Neural cell (in vitro differentiated cells): ENCODE measurements at regions not wholly inside any gene's neighbourhood (a gene's known extent, or its start where the extent isn't known, plus 50 kb on each side); places are given as distances from the start of the nearest gene placed in this dataset.

Source experiments
- H2AFZ ChIP-seq: fragments of 200-600, 300-800 bp; sonication (generic), shearing (Covaris generic); 2 replicates; pipeline ENCODE4 v1.6.0; 2014; ENCODE audit warnings: low read depth, mild to moderate bottlenecking, antibody characterized with exemption, low read length, moderate library complexity
- H3F3A ChIP-seq: fragments of 200-600 bp; shearing (Covaris generic); 2 replicates; pipeline ENCODE4 v1.6.1; 2016; ENCODE audit warnings: mild to moderate bottlenecking, moderate library complexity, mixed read lengths, antibody characterized with exemption, low read length; ENCODE audit not compliant: insufficient read depth, poor library complexity, severe bottlenecking
- H3K27ac ChIP-seq: fragments of 200-600, 300-800 bp; sonication (generic), shearing (Covaris generic); 2 replicates; pipeline ENCODE4 v1.5.1; 2014; ENCODE audit warnings: mild to moderate bottlenecking, low read length, moderate library complexity
- H3K27me3 ChIP-seq: fragments of 300-800, 200-600 bp; sonication (generic), shearing (Covaris generic); 2 replicates; pipeline ENCODE4 v1.6.0; 2014; ENCODE audit warnings: mild to moderate bottlenecking, low read depth, low read length, moderate library complexity; ENCODE audit not compliant: insufficient read depth
- H3K36me3 ChIP-seq: fragments of 300-800, 200-600 bp; sonication (generic), shearing (Covaris generic); 2 replicates; pipeline ENCODE4 v1.5.1; 2014; ENCODE audit warnings: mild to moderate bottlenecking, antibody characterized with exemption, low read length, moderate library complexity; ENCODE audit not compliant: insufficient read depth
- H3K4me2 ChIP-seq: fragments of 300-800, 200-600 bp; sonication (generic), shearing (Covaris generic); 2 replicates; pipeline ENCODE4 v1.6.0; 2014; ENCODE audit warnings: mild to moderate bottlenecking, low read length
- H3K4me3 ChIP-seq: fragments of 300-800, 200-600 bp; sonication (generic), shearing (Covaris generic); 2 replicates; pipeline ENCODE4 v1.5.1; 2014; ENCODE audit warnings: mild to moderate bottlenecking, low read length, moderate library complexity
- H3K79me2 ChIP-seq: fragments of 200-600 bp; shearing (Covaris generic); replicated peaks from 2 replicates; pipeline ENCODE4 v1.6.0; 2014; ENCODE audit warnings: mild to moderate bottlenecking, low read length, moderate library complexity; ENCODE audit not compliant: insufficient read depth
- H3K9ac ChIP-seq: fragments of 300-800, 200-600 bp; sonication (generic), shearing (Covaris generic); 2 replicates; pipeline ENCODE4 v1.6.1; 2016; ENCODE audit warnings: mild to moderate bottlenecking, low read length, mixed read lengths
- H3K9me2 ChIP-seq: fragments of 200-600 bp; shearing (Covaris generic); 2 replicates; pipeline ENCODE4 v1.6.1; 2016; ENCODE audit warnings: mild to moderate bottlenecking, low read length, mixed read lengths; ENCODE audit not compliant: insufficient read depth
- H3K9me3 ChIP-seq: fragments of 200-600, 300-800 bp; sonication (generic), shearing (Covaris generic); 2 replicates; pipeline ENCODE4 v1.6.1; 2016; ENCODE audit warnings: mild to moderate bottlenecking, mixed run types, low read length, moderate library complexity, mixed read lengths
- H4K20me1 ChIP-seq: fragments of 200-600 bp; shearing (Covaris generic); 2 replicates; pipeline ENCODE4 v1.6.1; 2016; ENCODE audit warnings: mild to moderate bottlenecking, mixed run types; ENCODE audit not compliant: insufficient read depth
- EP300 ChIP-seq: fragments of 450-650 bp; conservative IDR thresholded peaks from 2 replicates; pipeline ENCODE4 v1.6.1; 2014; ENCODE audit warnings: antibody characterized with exemption, mild to moderate bottlenecking, moderate library complexity; ENCODE audit not compliant: poor library complexity, severe bottlenecking
- EZH2 ChIP-seq: fragments of 200-600, 300-800 bp; shearing (Covaris generic), sonication (generic); IDR thresholded peaks from 2 replicates; pipeline ENCODE4 v1.6.1; 2014; ENCODE audit warnings: antibody characterized with exemption, low read length, borderline replicate concordance, mild to moderate bottlenecking; ENCODE audit not compliant: insufficient read depth, poor library complexity, severe bottlenecking
- MXI1 ChIP-seq: fragments of 450-650 bp; conservative IDR thresholded peaks from 2 replicates; pipeline ENCODE4 v1.6.1; 2014; ENCODE audit warnings: antibody characterized with exemption, mild to moderate bottlenecking; ENCODE audit not compliant: poor library complexity, severe bottlenecking
- POLR2AphosphoS5 ChIP-seq: IDR thresholded peaks from 2 replicates; pipeline ENCODE4 v1.6.1; 2012
- RAD21 ChIP-seq: fragments of 450-650 bp; conservative IDR thresholded peaks from 2 replicates; pipeline ENCODE4 v1.6.1; 2014; ENCODE audit warnings: antibody characterized with exemption, mild to moderate bottlenecking, moderate library complexity
- SMC3 ChIP-seq: fragments of 450-650 bp; conservative IDR thresholded peaks from 2 replicates; pipeline ENCODE4 v1.6.1; 2014; ENCODE audit warnings: antibody characterized with exemption, mild to moderate bottlenecking, moderate library complexity; ENCODE audit not compliant: poor library complexity
- TAF1 ChIP-seq: IDR thresholded peaks from 2 replicates; pipeline ENCODE4 v1.6.1; 2012; ENCODE audit warnings: low read depth
- TF ChIP-seq, protein P1 (sequence below): fragments of 450-650 bp; IDR thresholded peaks from 2 replicates; pipeline ENCODE4 v1.5.1; 2014; ENCODE audit warnings: antibody characterized with exemption, mild to moderate bottlenecking, moderate library complexity; ENCODE audit not compliant: poor library complexity, severe bottlenecking
- TF ChIP-seq, protein P2 (sequence below): IDR thresholded peaks from 2 replicates; pipeline ENCODE4 v1.6.1; 2012; ENCODE audit warnings: borderline replicate concordance

DNA sequence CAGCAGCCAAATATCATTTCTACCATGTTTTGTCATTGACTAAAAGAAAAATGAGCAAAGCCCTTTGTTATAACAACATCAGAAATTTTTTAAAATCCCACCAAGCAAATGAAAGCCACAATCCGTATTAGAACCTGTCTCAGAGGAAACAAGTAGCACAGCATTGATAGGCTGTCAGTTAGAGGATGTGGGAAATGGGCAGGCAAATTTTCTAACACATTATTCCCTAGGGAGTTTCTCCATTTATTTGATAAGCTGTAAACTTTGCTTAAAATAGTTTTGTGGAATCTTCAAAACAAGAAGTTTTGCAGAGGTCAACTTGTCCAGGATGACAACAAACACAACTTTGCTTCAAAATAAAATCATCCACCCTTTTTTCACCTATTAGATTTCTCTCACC, 53.6 kb upstream of the APC start:
- H3K4me3 ChIP-seq = no peak overlapping the region
- no peak overlapping the region for H2AFZ ChIP-seq
- TF ChIP-seq EP300 = no peak
- TF ChIP-seq, protein P1, sequence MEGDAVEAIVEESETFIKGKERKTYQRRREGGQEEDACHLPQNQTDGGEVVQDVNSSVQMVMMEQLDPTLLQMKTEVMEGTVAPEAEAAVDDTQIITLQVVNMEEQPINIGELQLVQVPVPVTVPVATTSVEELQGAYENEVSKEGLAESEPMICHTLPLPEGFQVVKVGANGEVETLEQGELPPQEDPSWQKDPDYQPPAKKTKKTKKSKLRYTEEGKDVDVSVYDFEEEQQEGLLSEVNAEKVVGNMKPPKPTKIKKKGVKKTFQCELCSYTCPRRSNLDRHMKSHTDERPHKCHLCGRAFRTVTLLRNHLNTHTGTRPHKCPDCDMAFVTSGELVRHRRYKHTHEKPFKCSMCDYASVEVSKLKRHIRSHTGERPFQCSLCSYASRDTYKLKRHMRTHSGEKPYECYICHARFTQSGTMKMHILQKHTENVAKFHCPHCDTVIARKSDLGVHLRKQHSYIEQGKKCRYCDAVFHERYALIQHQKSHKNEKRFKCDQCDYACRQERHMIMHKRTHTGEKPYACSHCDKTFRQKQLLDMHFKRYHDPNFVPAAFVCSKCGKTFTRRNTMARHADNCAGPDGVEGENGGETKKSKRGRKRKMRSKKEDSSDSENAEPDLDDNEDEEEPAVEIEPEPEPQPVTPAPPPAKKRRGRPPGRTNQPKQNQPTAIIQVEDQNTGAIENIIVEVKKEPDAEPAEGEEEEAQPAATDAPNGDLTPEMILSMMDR = no peak
- TF ChIP-seq MXI1 = no peak
- TF ChIP-seq, protein P2, sequence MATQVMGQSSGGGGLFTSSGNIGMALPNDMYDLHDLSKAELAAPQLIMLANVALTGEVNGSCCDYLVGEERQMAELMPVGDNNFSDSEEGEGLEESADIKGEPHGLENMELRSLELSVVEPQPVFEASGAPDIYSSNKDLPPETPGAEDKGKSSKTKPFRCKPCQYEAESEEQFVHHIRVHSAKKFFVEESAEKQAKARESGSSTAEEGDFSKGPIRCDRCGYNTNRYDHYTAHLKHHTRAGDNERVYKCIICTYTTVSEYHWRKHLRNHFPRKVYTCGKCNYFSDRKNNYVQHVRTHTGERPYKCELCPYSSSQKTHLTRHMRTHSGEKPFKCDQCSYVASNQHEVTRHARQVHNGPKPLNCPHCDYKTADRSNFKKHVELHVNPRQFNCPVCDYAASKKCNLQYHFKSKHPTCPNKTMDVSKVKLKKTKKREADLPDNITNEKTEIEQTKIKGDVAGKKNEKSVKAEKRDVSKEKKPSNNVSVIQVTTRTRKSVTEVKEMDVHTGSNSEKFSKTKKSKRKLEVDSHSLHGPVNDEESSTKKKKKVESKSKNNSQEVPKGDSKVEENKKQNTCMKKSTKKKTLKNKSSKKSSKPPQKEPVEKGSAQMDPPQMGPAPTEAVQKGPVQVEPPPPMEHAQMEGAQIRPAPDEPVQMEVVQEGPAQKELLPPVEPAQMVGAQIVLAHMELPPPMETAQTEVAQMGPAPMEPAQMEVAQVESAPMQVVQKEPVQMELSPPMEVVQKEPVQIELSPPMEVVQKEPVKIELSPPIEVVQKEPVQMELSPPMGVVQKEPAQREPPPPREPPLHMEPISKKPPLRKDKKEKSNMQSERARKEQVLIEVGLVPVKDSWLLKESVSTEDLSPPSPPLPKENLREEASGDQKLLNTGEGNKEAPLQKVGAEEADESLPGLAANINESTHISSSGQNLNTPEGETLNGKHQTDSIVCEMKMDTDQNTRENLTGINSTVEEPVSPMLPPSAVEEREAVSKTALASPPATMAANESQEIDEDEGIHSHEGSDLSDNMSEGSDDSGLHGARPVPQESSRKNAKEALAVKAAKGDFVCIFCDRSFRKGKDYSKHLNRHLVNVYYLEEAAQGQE = no peak
- TF ChIP-seq RAD21 = no peak
- TF ChIP-seq SMC3 = no peak
- H3K9me3 ChIP-seq = no peaks in the 10 kb centered on the region
- no peak overlapping the region for H3K27ac ChIP-seq
- no peaks in the 10 kb centered on the region for H3F3A ChIP-seq
- H4K20me1 ChIP-seq = no peaks in the 10 kb centered on the region
- H3K9me2 ChIP-seq = no peaks in the 10 kb centered on the region
- H3K9ac ChIP-seq = no peak overlapping the region
- H3K36me3 ChIP-seq = no peaks in the 10 kb centered on the region
- H3K79me2 ChIP-seq = no peaks in the 10 kb centered on the region
- H3K27me3 ChIP-seq = no peaks in the 10 kb centered on the region
- H3K4me2 ChIP-seq = no peak overlapping the region

DNA sequence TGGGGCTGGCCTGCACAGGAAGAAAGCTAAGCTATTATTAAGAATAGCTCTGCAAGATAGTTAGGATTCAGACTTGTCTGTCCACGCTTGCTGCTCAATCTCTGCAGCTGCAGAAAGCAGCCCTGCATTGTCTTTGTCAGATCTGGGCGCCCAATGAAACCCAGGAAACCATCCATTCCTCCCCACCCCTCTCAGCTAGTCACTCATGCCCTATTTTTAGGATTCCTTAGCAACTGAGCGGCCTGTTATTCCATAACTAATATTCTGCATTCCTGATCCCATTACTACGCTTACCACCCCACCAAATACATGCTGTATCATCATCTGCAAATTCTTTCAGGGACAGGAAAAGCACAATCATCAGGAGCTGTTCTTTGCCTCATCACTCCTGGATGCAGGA, 52.9 kb upstream of the APC start:
- H3K9me3 ChIP-seq = no peaks in the 10 kb centered on the region
- no peak overlapping the region for H3K9ac ChIP-seq
- H4K20me1 ChIP-seq = no peaks in the 10 kb centered on the region
- H3K4me3 ChIP-seq = no peak overlapping the region
- no peaks in the 10 kb centered on the region for H3K9me2 ChIP-seq
- H3K36me3 ChIP-seq = no peaks in the 10 kb centered on the region
- H3K27me3 ChIP-seq = no peaks in the 10 kb centered on the region
- no peak overlapping the region for H3K27ac ChIP-seq
- H2AFZ ChIP-seq = no peak overlapping the region
- H3K4me2 ChIP-seq = no peak overlapping the region
- H3K79me2 ChIP-seq = no peaks in the 10 kb centered on the region
- H3F3A ChIP-seq = no peaks in the 10 kb centered on the region
- TF ChIP-seq, protein P2 = no peak
- TF ChIP-seq MXI1 (no peak), TAF1 (no peak), POLR2AphosphoS5 (no peak), RAD21 (no peak), SMC3 (no peak), EP300 (no peak), EZH2 (no peak)
- TF ChIP-seq, protein P1 = no peak
